Activated gamma-delta T cell treated with anti-CD3 and anti-CD28 coated beads, Interleukin-2, amount 50 U/mL, for 16 hours (primary cell): ENCODE measurements at regions not wholly inside any gene's neighbourhood (a gene's known extent, or its start where the extent isn't known, plus 50 kb on each side); places are given as distances from the start of the nearest gene placed in this dataset.

ENCODE experiments used
- DNase-seq: peaks from one replicate; pipeline ENCODE4 v3.0.0-alpha.2; 2020; ENCODE audit warnings: low read depth

DNA sequence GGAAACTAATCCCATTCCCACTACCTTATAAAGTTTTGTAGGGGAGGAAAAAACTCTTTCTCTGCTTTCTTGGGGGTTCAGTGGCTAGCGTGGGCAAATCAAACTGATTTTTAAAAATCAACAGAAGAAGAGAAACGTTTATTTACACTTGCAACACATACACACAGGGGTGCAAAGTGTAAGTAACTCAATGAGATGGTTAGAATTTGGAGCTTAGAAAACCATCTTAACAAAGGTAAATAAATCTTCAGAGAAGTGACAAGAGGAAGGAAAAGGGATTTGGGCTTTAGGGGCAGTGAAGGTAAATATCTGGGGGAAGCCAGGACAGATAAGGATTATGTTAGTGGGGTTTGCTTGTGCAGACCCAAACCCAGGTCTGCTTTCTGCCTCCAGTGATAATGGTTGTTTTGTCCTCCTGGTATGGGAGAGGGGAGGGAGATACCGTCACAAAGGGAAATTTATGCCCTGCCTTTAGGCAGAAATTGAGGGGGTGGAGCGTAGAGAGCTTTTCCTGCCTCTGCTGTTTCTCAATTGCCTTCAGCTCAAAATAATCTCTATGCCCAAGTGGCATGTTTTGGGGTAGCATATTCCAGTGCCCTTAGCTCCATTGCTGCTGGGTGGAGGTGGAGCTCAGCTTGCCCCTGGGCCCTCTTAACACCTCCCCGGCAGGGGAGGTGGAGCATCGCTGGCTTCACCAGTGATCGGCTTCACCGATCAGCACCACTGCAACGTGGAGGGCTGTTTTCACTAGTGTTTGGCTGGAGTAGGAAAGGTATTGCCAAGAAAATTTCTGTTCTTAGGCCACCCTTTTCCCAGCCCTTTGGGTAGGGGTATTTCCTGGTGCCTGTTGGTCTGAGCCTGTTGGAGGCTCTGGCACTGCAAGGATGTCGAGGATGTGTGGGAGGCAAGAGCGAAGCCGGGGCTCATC is 92.2 kb downstream of the TEX51 start:
- DNase-seq = no peak

- no peak for DNase-seq
Measured at GRCh38 chr2:126994340-126994777, 95.7 kb downstream of the TEX51 start.

GRCh38 chr2:126995621-126996377 is 97.1 kb downstream of the TEX51 start:
- no peak for DNase-seq

- no peak for DNase-seq
Measured at GRCh38 chr2:126996378-126996699, 97.6 kb downstream of the TEX51 start.
